ENCODE measurements at regions not wholly inside any gene's neighbourhood (a gene's known extent, or its start where the extent isn't known, plus 50 kb on each side); places are given as distances from the start of the nearest gene placed in this dataset.
"Not testable (repeated sequence)": the region's sequence is repeated elsewhere in the genome, so short reads cannot be mapped to it uniquely, and the experiment has no call there.

- TF ChIP-seq CTCF (IDR thresholded peaks at IDR 0.05); FOSL2 (IDR thresholded peaks at IDR 0.05; ENCODE audit: borderline replicate concordance, low read depth); GABPA (IDR thresholded peaks at IDR 0.05; ENCODE audit: low read depth); YY1 (IDR thresholded peaks at IDR 0.05; ENCODE audit: low read depth): not testable (repeated sequence)
These were observed 122.8 kb downstream of the UFM1 start for GRCh38 chr13:38472411-38472810.

All from SK-N-SH (cell line).